GM23338 (cell line): ENCODE measurements at regions not wholly inside any gene's neighbourhood (a gene's known extent, or its start where the extent isn't known, plus 50 kb on each side); places are given as distances from the start of the nearest gene placed in this dataset.

Source experiments
- ATAC-seq: fragments of 200-7000 bp; cut with Tn5 transposase; 3 replicates; pipeline ENCODE4 v1.9.1; 2020
- DNase-seq: peaks from one replicate; pipeline ENCODE4 v3.0.0-alpha.2; 2015; ENCODE audit warnings: low spot score
- H2AFZ ChIP-seq: fragments of 200-600 bp; sonication (generic); 2 replicates; pipeline ENCODE4 v1.8.0; 2016; ENCODE audit warnings: antibody characterized with exemption, mild to moderate bottlenecking, moderate library complexity
- H3F3A ChIP-seq: fragments of 200-600 bp; sonication (generic); replicated peaks from 2 replicates; pipeline ENCODE4 v1.8.0; 2017; ENCODE audit warnings: antibody characterized with exemption, mixed run types, low read depth
- H3K27ac ChIP-seq: fragments of 200-600 bp; sonication (generic); 2 replicates; pipeline ENCODE4 v1.6.1; 2016; ENCODE audit warnings: low read depth
- H3K27me3 ChIP-seq: fragments of 200-600 bp; sonication (generic); 2 replicates; pipeline ENCODE4 v1.8.0; 2016; ENCODE audit warnings: mild to moderate bottlenecking, mixed run types, moderate library complexity; ENCODE audit not compliant: insufficient read depth
- H3K36me3 ChIP-seq: fragments of 200-600 bp; sonication (generic); 2 replicates; pipeline ENCODE4 v1.8.0; 2016; ENCODE audit warnings: mild to moderate bottlenecking; ENCODE audit not compliant: insufficient read depth
- H3K4me1 ChIP-seq: fragments of 200-600 bp; sonication (generic); 2 replicates; pipeline ENCODE4 v1.8.0; 2016; ENCODE audit warnings: mild to moderate bottlenecking, moderate library complexity; ENCODE audit not compliant: insufficient read depth
- H3K4me2 ChIP-seq: fragments of 200-600 bp; sonication (generic); 2 replicates; pipeline ENCODE4 v1.7.1; 2017; ENCODE audit warnings: mixed run types
- H3K4me3 ChIP-seq: fragments of 200-600 bp; sonication (generic); 2 replicates; pipeline ENCODE4 v1.6.1; 2016; ENCODE audit warnings: mixed run types
- H3K79me2 ChIP-seq: fragments of 200-600 bp; sonication (generic); replicated peaks from 2 replicates; pipeline ENCODE4 v1.8.0; 2017; ENCODE audit warnings: mild to moderate bottlenecking; ENCODE audit not compliant: insufficient read depth
- H3K9me2 ChIP-seq: fragments of 200-600 bp; sonication (generic); 2 replicates; pipeline ENCODE4 v1.8.0; 2017; ENCODE audit not compliant: insufficient read depth
- H4K20me1 ChIP-seq: fragments of 200-600 bp; sonication (generic); replicated peaks from 2 replicates; pipeline ENCODE4 v1.8.0; 2017; ENCODE audit warnings: mild to moderate bottlenecking; ENCODE audit not compliant: insufficient read depth
- H3K27ac Mint-ChIP-seq: 2 replicates; pipeline ENCODE4 v1.8.0; 2020; ENCODE audit warnings: inconsistent platforms, mild to moderate bottlenecking, moderate library complexity, mixed read lengths
- H3K27me3 Mint-ChIP-seq: 3 replicates; pipeline ENCODE4 v1.8.0; 2022; ENCODE audit warnings: low read depth, mild to moderate bottlenecking, moderate library complexity, mixed read lengths, inconsistent platforms; ENCODE audit not compliant: insufficient read depth, poor library complexity
- H3K36me3 Mint-ChIP-seq: 3 replicates; pipeline ENCODE4 v1.8.0; 2021; ENCODE audit warnings: low read depth, mild to moderate bottlenecking, inconsistent platforms, moderate library complexity, mixed read lengths
- H3K4me1 Mint-ChIP-seq: 3 replicates; pipeline ENCODE4 v1.8.0; 2020; ENCODE audit warnings: mild to moderate bottlenecking, inconsistent platforms, mixed read lengths
- H3K4me3 Mint-ChIP-seq: 3 replicates; pipeline ENCODE4 v1.8.0; 2021; ENCODE audit warnings: moderate library complexity, mild to moderate bottlenecking, inconsistent platforms, mixed read lengths
- H3K9me3 Mint-ChIP-seq: 3 replicates; pipeline ENCODE4 v1.8.0; 2020; ENCODE audit warnings: moderate library complexity, mild to moderate bottlenecking, inconsistent platforms, mixed read lengths
- CREB1 ChIP-seq: fragments of 250-450 bp; sonication (Bioruptor Pico); IDR thresholded peaks from 2 replicates; pipeline ENCODE4 v1.5.0; 2020; ENCODE audit warnings: low read depth, mild to moderate bottlenecking, moderate library complexity
- CTCF ChIP-seq, 2 experiments: fragments of 200-600 bp in 1 of 2; sonication (generic) in 1 of 2; conservative IDR thresholded peaks; 2 replicates each; pipeline versions ENCODE4 v1.5.1 to v1.6.1; 2016 to 2017; ENCODE audit warnings: antibody characterized with exemption in 2 of 2, low read depth in 2 of 2, mild to moderate bottlenecking in 2 of 2, moderate library complexity in 1 of 2
- ETS1 ChIP-seq: IDR thresholded peaks from 2 replicates; pipeline ENCODE4 v1.6.1; 2016; ENCODE audit warnings: antibody characterized with exemption
- EZH2 ChIP-seq: fragments of 200-600 bp; sonication (generic); IDR thresholded peaks from one replicate; pipeline ENCODE4 v1.8.0; 2017; ENCODE audit warnings: antibody characterized with exemption, mild to moderate bottlenecking, low read depth; ENCODE audit not compliant: unreplicated experiment
- EZH2phosphoT487 ChIP-seq: fragments of 200-600 bp; sonication (generic); IDR thresholded peaks from one replicate; pipeline ENCODE4 v1.8.1; 2018; ENCODE audit warnings: antibody characterized with exemption; ENCODE audit not compliant: unreplicated experiment
- JUNB ChIP-seq: IDR thresholded peaks from one replicate; pipeline ENCODE4 v1.6.1; 2016; ENCODE audit warnings: antibody characterized with exemption; ENCODE audit not compliant: unreplicated experiment
- NANOG ChIP-seq: IDR thresholded peaks from 2 replicates; pipeline ENCODE4 v1.6.1; 2016; ENCODE audit warnings: antibody characterized with exemption, borderline replicate concordance
- POLR2AphosphoS5 ChIP-seq: IDR thresholded peaks from 2 replicates; pipeline ENCODE4 v1.6.1; 2016; ENCODE audit warnings: antibody characterized with exemption, low read depth
- STAT1 ChIP-seq: IDR thresholded peaks from one replicate; pipeline ENCODE4 v1.6.1; 2016; ENCODE audit warnings: antibody characterized with exemption; ENCODE audit not compliant: unreplicated experiment
- ZNF114 ChIP-seq: fragments of 250-450 bp; sonication (Bioruptor Pico); IDR thresholded peaks from 2 replicates; pipeline ENCODE4 v1.5.0; 2020; ENCODE audit warnings: mild to moderate bottlenecking, moderate library complexity
- ZNF331 ChIP-seq: fragments of 250-450 bp; sonication (Bioruptor Pico); IDR thresholded peaks from 2 replicates; pipeline ENCODE4 v1.5.0; 2020; ENCODE audit warnings: low read depth, mild to moderate bottlenecking, moderate library complexity
- ZNF462 ChIP-seq: fragments of 250-450 bp; sonication (Bioruptor Pico); IDR thresholded peaks from 2 replicates; pipeline ENCODE4 v1.5.0; 2020; ENCODE audit warnings: mild to moderate bottlenecking, moderate library complexity
- TF ChIP-seq, protein P1 (sequence below): IDR thresholded peaks from one replicate; pipeline ENCODE4 v1.6.1; 2018; ENCODE audit warnings: antibody characterized with exemption; ENCODE audit not compliant: unreplicated experiment

GRCh38 chr15:97654481-97655076, 305.9 kb upstream of the ARRDC4 start:
- peak overlapping the region; percentile 40; the same call in 2 of the 3 replicates for H3K4me3 Mint-ChIP-seq
- no peak for ATAC-seq

More at GRCh38 chr15:97654481-97655076, 305.9 kb upstream of the ARRDC4 start:
- Histone ChIP-seq H3K4me1 (peaks cover 29% of the 10 kb centered on the region), H3K4me2 (peak overlapping the region; percentile 60), H3K79me2 (no peaks in the 10 kb centered on the region), H3F3A (no peaks in the 10 kb centered on the region), H2AFZ (no peak overlapping the region), H3K9me2 (no peaks in the 10 kb centered on the region), H3K4me3 (0 out of 2 replicates have a peak overlapping the region, but pooled peaks have one; percentile 3), H3K36me3 (no peaks in the 10 kb centered on the region), H3K27me3 (peaks cover 28% of the 10 kb centered on the region), H4K20me1 (no peaks in the 10 kb centered on the region), H3K27ac (no peak overlapping the region)
- Mint-ChIP-seq H3K27ac (no peak overlapping the region), H3K27me3 (peaks cover 14% of the 10 kb centered on the region), H3K4me1 (peaks cover 29% of the 10 kb centered on the region), H3K36me3 (no peaks in the 10 kb centered on the region; the same call in 2 of the 3 replicates), H3K9me3 (no peaks in the 10 kb centered on the region; the same call in 2 of the 3 replicates)
- no peak for TF ChIP-seq EZH2phosphoT487
- TF ChIP-seq, protein P1, sequence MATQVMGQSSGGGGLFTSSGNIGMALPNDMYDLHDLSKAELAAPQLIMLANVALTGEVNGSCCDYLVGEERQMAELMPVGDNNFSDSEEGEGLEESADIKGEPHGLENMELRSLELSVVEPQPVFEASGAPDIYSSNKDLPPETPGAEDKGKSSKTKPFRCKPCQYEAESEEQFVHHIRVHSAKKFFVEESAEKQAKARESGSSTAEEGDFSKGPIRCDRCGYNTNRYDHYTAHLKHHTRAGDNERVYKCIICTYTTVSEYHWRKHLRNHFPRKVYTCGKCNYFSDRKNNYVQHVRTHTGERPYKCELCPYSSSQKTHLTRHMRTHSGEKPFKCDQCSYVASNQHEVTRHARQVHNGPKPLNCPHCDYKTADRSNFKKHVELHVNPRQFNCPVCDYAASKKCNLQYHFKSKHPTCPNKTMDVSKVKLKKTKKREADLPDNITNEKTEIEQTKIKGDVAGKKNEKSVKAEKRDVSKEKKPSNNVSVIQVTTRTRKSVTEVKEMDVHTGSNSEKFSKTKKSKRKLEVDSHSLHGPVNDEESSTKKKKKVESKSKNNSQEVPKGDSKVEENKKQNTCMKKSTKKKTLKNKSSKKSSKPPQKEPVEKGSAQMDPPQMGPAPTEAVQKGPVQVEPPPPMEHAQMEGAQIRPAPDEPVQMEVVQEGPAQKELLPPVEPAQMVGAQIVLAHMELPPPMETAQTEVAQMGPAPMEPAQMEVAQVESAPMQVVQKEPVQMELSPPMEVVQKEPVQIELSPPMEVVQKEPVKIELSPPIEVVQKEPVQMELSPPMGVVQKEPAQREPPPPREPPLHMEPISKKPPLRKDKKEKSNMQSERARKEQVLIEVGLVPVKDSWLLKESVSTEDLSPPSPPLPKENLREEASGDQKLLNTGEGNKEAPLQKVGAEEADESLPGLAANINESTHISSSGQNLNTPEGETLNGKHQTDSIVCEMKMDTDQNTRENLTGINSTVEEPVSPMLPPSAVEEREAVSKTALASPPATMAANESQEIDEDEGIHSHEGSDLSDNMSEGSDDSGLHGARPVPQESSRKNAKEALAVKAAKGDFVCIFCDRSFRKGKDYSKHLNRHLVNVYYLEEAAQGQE, result no peak
- TF ChIP-seq ETS1, result no peak
- no peak for TF ChIP-seq STAT1
- no peak for TF ChIP-seq ZNF462
- TF ChIP-seq NANOG, result no peak
- no peak for TF ChIP-seq CREB1 (CRISPR knock-in tag)
- no peak for TF ChIP-seq ZNF331 (CRISPR knock-in tag)
- no peak for TF ChIP-seq POLR2AphosphoS5
- TF ChIP-seq EZH2, result no peak
- no peak for TF ChIP-seq CTCF (conservative IDR thresholded peaks at IDR 0.05; ENCODE audit: low read depth in 2 of 2)
- TF ChIP-seq ZNF114 (CRISPR knock-in tag), result no peak
- no peak for TF ChIP-seq JUNB
- DNase-seq, result peak; percentile 17
